CD4-positive, alpha-beta T cell treated with Interleukin-2 at 100 ng/mL for 4 hours (primary cell): ENCODE measurements at regions not wholly inside any gene's neighbourhood (a gene's known extent, or its start where the extent isn't known, plus 50 kb on each side); places are given as distances from the start of the nearest gene placed in this dataset.
"Not testable (repeated sequence)": the region's sequence is repeated elsewhere in the genome, so short reads cannot be mapped to it uniquely, and the experiment has no call there.

Experiments used
- DNase-seq: peaks from one replicate; pipeline ENCODE4 v3.0.0-alpha.2; 2020; ENCODE audit warnings: low spot score

DNA sequence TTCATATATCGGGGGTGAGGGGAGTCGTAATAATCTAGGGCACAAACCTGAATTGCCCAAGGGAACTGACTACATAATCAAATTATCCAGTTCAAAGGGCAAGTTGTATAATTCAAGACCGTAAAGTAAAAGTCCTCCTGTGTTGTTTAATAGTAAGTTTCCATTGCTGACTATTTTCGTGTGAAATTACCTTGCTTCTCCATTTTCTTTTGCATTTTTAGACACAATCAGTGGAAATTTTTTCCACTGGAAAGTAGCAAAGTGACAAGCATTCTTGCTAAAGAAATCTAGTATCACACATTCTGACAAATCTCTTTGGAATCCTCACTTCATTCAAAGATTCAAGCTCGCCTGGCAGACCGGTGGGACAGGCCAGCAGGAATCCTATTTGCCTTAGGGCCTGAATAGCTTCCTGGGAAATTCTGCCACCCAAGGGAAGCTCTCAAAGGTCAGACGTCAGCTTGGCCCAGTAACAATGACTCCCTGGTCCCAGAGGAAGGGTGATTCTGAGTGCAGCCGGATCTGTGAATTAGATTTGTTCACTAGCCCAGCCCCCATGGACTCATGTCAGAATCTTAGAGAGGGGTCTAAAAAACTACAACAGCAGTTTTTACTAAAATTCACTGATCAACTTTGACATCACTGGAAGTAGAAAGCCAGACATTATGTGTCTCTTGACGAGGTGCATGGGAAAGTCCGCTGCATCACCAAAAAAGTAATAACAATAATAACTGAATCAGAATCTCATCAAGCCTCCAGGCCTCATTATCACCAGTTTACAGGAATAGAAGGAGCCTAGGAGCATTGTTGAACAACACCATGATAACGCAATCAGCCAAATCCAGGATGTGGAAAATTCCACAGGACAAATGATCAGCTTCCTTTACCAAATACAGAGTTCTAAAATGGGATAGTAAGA is 161.0 kb downstream of the SKIDA1 start:
- no peak for DNase-seq

DNA sequence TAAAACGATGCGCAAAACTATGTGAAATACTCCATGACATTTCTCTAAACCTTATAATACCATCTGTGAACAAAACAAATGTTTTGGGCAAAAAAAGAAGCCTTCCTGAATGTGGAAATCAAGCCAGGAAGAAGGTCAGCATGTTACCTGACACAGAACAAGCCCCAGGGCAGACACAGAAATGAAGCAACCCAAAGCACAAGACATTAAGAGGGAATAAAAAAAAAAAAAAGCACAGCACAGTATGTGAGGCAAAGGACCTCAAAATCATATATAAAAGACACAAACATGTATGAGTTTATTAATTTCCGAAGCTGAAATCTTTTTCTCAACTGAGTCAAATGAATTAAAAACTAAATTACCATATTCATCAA is 161.8 kb downstream of the SKIDA1 start:
- DNase-seq: no peak

DNA sequence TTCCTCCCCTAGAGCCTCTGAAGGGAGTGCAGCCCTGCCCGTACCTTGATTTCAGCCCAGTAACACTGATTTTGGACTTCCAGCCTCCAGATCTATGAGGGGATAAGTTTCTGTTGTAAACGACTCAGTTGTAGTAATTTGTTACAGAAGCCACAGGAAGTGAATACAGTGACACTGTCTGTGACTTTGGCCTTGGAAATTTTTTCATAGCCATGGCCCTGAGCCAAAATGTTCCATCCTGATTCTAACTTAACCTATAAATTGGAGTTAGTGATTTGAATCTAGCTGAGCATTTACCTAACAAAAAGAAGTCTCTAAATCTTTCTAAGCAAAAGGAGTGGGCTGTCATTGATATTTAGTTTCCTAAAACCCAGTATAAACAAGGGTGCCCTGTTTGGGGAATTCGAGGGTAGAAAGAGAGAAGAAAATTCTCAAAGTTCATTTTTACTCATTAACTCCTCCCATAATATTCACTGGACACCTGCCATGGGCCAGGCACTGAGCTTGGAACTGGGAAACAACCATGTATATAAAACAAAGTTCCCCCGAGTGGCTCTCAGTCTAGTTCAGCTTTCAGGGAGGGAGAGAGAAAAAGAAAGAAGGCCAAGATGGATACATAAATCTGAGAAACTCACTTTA is 162.3 kb downstream of the SKIDA1 start:
- no peak for DNase-seq

DNA sequence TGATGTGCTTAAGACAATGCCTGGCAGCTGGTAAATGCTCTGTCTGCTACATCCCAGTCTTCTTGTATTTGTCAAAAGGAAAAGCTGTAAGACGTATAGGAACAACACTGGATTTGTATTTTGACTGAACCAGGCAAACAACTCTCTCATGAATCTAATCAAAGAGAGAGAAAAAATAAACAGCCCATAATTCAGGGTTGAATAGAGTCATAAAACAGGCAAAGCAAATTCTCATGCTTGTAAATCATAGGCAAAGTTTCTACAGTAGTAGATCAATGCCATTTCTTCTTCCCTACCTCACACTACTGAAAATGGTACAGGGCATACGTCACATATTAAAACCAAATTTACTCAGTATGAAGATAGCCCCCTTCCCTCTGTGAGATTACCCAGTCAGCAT is 166.3 kb downstream of the SKIDA1 start:
- no peak for DNase-seq

DNA sequence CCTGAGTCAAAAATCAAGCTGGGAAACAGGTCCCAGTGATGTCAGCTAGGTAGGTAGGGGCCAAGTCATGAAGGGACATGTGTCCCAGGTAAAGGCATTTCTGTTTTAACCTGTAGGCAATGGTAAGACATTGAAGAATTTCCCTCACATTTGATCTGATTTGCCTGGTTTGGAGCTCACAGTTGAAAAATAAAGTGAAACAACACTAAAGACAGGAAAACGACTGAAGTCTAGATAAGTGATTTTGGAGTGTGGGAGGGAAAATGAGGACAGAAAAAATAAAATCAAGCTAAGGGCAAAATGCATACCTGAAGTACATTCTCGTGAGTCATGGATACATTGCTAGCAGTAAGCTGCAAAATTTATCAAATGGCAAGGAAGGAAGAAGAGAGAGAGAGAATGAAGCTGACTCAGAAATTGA is 169.9 kb downstream of the SKIDA1 start:
- no peak for DNase-seq

DNA sequence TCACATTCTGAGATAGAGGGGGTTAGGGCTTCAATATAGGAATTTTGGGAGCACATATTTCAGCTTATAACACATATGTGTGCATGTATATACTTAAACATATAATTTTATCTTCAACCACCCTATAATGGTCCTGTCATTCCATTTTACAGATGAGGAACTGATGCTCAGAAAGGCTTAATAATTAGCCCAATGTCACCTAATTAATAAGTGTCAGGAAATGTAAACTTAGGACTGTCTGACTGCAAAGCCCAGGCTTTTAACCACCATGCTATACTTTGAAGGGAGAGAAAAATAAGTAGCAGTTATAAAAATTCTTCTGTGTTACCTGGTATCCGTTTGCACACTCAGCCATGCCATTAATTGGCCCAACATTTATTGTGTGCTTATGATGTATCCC is 172.6 kb downstream of the SKIDA1 start:
- no peak for DNase-seq

DNA sequence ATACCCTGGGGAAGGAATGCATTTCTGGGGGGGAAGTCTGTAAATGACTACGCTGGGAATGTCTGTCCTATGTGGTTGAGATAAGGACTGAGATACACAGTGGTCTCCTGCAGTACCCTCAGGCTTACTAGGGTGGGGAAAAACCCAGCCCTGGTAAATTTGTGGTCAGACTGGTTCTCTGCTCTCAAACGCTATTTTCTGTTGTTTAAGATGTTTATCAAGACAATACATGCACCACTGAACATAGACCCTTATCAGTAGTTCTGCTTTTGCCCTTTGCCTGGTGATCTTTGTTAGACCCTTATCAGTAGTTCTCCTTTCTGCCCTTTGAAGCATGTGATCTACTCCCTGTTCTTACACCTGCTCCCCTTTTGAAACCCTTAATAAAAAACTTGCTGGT is 173.9 kb downstream of the SKIDA1 start:
- DNase-seq: not testable (repeated sequence)

DNA sequence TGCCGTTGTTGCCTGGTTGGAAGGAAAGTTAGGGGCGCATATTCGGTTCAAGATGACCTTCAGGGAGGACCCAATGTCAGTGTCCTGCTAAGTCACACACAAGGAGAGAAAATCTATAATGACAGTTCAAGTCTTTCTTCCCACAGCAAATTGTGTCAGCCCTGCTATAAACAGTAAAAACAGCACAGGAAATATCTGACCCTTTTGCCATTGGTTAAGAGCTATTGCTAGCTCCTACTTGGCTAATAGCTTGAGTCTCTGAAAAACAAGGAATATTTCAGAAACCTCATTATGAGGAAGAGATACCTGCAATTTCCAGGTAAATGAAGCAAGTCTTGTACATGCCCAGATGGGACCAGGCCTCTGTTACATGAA is 175.6 kb downstream of the SKIDA1 start:
- DNase-seq: no peak

DNA sequence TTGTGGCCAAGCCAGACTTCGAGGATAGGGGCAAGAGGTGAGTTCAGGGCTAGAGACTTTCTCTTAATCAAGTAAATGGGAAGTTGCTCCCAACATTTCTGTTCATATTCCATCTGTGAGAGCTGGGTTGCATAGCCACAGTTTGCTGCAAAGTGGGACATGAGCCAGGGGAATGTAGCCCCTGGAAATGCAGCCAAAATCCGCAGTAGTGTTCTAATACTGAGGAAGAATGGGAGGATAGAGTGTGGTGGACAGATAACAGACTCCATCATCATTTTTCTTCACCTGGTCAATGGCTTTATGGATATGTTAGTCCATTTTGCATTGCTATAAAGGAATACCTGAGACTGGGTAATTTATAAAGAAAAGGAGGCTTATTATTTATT is 177.7 kb downstream of the SKIDA1 start:
- DNase-seq: no peak

DNA sequence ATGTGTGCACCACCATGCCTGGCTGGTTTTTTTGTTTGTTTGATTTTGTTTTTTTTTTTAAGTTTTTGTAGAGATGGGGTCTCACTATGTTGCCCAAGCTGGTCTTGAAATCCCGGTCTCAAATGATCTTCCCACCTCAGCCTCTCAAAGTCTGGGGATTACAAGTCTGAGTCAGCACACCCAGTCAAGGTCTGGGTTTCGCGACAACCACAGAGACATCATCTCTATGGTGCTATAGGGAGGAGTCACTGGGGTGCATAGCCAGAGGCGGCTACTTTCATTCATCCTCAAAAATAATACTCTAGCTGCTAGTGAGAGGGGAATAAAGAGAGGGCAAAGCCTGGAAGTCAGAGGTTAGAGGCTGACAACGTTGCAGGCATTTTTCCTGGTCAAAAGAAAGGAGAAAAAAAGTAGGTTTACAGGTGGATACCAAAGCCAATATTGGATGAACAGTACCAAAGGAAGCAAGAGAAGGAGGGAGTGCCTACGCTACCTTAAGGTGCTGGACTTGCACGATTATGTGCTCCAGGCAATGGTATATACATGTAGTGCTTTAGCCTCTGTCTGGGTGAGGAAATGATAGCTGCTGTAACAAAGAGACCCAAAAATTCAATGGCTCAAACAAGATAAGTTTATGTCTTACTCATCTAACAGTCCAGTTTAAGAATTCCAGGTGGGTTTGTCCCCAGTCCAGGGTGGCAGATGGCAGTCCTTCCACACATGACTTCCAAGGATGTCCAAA is 178.3 kb downstream of the SKIDA1 start:
- no peak for DNase-seq

DNA sequence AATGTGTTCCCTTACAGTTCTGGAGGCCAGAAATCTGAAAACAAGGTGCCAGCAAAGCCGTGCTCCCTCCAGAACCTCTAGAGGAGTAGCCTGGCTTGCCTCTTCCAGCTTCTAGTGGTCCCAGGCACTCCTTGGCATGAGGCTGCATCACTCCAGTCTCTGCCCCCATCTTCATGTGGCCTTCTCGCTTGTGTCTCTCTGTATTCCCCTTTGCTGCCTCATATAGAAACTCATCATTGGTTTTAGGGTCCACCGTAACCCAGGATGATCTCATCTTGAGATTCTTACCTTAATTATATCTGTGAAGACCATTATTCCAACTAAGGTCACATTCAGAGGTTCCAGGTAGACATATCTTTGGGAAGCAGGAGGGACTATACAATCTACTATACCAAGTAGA is 182.4 kb downstream of the SKIDA1 start:
- DNase-seq: no peak

DNA sequence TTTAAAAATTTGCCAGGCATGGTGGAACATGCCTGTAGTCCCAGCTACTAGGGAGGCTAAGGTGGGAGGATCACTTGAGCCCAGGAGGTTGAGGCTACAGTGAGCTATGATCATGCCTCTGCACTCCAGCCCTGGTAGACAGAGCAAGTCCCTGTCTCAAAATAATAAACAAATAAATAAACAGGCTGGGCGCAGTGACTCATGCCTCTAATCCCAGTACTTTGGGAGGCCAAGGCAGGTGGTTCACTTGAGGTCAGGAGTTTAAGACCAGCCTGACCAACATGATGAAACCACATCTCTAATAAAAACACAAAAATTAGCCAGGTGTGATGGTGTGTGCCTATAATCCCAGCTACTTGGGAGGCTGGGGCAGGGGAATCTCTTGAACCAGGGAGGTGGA is 183.0 kb downstream of the SKIDA1 start:
- DNase-seq: not testable (repeated sequence)

DNA sequence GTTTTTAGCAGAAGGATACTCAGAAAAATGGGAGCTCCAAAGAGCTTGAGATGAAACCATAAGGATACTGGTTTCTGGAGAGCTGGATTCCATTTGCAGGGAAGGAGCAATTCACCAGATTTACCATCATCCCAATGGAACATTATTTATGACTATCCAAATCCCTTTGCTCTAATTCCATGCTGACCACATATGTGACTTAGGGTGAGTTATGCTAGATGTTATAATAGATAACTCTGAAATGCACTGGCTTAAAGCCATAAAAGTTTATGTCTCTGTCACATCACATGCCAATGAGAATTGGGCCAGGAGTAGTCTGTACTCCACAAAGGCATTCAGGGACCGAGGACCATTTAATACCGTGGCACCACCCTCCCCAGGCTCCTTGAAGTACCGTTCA is 185.2 kb downstream of the SKIDA1 start:
- DNase-seq: no peak

DNA sequence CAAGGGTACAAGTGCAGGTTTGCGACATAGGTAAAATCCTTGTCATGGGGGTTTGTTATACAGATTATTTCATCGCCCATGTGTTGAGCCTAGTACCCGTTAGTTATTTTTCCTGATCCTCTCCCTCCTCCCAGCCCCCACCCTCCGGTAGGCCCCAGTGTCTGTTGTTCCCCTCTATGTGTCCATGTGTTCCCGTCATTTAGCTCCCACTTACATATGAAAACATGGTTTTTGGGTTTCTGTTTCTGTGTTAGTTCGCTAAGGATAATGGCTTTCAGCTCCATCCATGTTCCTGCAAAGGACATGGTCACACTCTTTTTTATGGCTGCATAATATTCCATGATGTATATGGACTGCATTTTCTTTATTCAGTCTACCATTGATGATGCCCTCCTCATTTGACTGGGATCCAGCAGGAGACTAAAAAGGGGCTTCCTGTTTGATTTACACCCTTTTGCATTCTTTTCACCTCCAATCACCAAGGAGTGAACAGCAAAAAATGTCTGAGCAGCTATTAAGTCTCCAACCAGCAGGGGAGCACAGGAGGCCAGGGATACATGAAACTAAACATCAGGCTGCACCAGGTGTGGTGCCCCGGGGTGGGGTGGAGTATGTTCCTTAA is 188.2 kb downstream of the SKIDA1 start:
- DNase-seq: no peak

DNA sequence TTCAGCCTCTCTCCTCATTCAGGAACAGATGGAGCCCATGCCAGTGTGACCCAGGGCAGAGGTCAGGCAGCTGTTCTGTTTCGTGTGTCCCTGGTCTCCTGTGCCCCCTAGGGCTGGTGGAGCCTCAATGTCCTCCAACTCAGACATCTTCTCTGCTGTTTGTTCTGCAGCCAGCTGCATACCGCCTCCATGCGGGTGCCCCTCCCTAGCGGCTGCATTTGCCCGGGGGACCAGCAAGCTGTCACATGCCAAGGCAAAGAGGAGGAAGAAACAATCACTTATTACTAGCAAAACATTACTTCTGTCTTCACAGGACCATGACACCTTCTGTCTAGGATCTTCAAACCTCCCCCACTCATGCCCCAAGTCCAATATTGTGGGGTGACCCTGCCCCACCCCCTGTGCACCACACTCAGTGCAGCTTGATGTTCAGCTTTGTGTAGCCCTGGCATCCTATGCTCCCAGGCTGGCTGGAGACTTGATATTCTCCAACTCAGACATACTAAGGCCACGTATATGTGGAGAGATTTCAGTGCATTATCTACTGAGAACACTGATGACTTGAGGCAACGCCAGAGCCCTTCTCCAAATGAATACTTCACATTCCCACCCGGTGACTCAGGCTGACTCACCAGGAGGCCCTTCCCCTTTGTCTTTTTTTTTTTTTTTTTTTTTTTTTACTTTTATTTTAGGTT is 188.9 kb downstream of the SKIDA1 start:
- no peak for DNase-seq

DNA sequence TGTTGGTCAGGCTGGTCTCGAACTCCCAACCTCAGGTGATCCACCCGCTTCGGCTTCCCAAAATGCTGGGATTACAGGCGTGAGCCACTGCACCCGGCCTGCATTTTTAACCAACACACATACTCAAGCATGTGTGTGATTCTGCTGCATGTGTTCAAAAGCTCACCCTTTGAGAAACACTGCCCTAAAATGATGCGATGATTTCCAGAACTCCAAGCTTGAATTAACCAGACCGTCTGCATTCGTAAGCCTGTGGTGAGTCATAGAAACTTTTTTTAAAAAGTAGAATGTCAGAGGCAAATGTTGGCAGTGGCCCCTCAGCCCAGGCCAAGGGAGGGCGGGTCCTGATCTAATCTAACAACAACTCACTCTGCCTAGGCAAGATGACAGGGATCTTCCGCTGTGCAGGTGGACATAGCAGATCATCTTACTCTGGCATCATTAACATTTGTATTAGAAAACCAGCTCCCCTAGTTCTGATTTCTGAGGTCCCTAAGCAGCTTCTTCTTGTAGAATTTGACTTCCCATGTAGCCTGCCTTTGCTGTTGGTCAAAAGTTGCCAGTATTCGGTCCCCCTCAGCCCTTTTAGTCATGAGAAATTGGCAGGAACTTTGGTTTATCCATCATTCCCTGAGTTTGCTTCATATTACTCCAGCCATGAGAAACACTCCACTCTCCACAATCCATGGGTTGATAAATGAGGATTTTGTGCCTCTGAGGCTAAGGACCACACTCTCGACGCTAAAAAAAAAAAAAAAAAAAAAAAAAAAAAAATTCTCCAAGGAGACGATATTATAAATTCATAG is 190.4 kb downstream of the SKIDA1 start:
- DNase-seq: no peak

DNA sequence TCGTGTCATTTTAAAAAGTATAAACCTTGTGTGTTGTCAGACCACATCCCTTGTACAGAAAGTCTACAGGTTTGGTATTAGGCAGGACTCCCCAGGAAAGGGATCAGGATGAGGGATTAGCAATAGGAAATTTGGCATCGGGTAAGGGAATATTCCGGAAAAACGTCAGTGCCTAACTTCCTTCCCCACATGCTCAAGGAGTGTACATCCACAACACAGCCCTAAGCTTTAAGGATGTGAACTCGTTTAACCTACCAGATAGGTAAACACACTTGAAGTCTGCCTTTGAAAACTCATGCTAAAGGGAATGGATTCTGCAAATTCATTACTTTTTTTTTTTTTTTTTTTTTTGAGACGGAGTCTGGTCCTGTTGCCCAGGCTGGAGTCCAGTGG is 194.9 kb downstream of the SKIDA1 start:
- no peak for DNase-seq

DNA sequence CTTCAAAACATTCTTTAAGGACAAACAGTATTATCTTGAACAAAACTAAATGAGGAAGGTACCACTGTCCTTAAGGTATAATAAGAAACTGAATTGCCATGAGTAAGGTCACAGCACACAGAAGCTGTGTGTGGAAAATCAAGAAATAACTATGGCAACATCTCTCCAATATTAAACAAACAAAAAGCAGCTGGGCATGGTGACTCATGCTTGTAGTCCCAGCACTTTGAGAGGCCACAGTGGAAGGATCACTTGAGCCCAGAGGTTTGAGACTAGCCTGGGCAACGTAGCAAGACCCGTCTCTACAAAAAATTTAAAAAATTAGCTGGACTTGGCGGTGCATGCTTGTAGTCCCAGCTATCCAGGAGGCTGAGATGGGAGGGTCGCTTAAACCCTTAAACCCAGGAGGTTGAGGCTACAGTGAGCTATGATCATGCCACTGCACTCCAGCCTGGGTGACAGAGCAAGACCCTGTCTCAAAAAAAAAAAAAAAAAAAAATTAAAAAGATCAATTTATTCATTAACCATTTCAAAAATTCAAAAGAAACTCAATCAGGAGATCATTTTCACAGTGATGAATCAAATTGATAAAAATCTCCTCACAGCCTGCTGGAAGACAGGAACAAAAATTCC is 195.4 kb downstream of the SKIDA1 start:
- DNase-seq: no peak

DNA sequence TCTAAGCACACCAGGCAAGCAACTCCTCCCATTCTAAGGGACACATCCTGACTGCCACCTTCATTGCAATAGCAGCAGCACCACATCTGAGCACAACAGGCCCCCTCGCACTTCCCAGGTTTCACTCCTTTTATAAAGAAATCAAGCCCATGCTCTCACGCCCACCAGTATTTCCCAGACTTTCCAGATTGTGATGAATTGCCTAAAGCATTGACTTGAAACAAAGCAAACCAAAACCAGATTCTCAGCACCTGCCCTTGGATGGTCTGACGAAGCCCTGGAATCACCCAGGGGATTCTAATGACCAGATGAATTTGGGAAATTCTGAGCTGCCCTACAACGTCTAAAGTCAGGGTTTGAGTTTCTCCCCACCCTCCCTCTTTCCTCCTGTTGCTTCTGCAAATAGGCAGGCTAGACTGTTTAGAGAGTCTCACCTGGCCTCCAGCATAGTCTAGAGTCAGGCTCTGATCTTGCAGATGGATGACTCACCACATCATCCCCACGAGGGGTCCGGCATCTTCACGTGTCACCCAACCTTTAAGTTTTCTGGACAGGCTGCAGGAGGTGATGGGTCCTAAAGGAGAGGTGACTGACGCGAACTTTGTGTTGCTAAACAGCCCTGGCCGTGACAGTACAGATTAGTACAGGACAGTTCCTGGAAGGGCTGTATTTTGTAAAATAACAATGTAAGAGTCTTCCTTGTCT is 198.0 kb downstream of the SKIDA1 start:
- DNase-seq: no peak
